ENCODE measurements at regions not wholly inside any gene's neighbourhood (a gene's known extent, or its start where the extent isn't known, plus 50 kb on each side); places are given as distances from the start of the nearest gene placed in this dataset.

DNA sequence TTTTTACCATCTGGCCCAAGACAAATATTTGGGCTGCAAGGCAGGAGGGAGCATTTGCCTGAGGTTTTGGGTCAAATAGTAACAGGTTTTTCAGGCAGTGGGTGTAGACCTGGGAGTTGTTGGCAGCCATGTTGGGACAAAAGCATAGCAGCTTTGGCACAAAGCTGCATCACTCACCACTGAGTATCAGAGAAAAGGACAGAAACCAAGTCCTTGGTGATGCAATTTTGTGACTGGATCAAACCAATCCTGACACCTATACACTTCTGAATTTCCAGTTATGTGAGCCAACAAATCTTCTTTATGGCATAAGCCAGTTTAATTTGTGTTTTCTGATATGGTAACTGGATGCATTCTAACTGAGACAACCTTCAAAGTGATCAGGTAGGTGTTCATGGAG is 144.8 kb upstream of the KRR1 start:
- H3K9me3 Mint-ChIP-seq (ENCODE audit: unreplicated experiment): no peaks in the 10 kb centered on the region
- BruUV-seq (replicated peaks): no TSS peak
- no peaks in the 10 kb centered on the region for H3K36me3 Mint-ChIP-seq (ENCODE audit: insufficient read depth, unreplicated experiment)
- CTCF ChIA-PET: no interaction called here
- no peaks in the 10 kb centered on the region for H3K9me3 ChIP-seq
- no peaks in the 10 kb centered on the region for H3K4me1 Mint-ChIP-seq (ENCODE audit: low read depth, unreplicated experiment)
- no peak for DNase-seq
- intact Hi-C loops (cut with micrococcal nuclease; ENCODE audit: unreplicated experiment): no loop called here
- TF ChIP-seq, protein P1, sequence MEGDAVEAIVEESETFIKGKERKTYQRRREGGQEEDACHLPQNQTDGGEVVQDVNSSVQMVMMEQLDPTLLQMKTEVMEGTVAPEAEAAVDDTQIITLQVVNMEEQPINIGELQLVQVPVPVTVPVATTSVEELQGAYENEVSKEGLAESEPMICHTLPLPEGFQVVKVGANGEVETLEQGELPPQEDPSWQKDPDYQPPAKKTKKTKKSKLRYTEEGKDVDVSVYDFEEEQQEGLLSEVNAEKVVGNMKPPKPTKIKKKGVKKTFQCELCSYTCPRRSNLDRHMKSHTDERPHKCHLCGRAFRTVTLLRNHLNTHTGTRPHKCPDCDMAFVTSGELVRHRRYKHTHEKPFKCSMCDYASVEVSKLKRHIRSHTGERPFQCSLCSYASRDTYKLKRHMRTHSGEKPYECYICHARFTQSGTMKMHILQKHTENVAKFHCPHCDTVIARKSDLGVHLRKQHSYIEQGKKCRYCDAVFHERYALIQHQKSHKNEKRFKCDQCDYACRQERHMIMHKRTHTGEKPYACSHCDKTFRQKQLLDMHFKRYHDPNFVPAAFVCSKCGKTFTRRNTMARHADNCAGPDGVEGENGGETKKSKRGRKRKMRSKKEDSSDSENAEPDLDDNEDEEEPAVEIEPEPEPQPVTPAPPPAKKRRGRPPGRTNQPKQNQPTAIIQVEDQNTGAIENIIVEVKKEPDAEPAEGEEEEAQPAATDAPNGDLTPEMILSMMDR (IDR thresholded peaks at IDR 0.05; ENCODE audit: insufficient read depth in 1 of 2, low read depth in 1 of 2, low read length in 1 of 2, severe bottlenecking in 1 of 2, unreplicated experiment in 1 of 2): no peak
- H3K27me3 ChIP-seq (replicated peaks; ENCODE audit: control insufficient read depth, insufficient read depth, low read length): no peaks in the 10 kb centered on the region
- H3K27ac Mint-ChIP-seq (ENCODE audit: unreplicated experiment): no peak overlapping the region
- no peaks in the 10 kb centered on the region for H3K36me3 ChIP-seq (ENCODE audit: control insufficient read depth, insufficient read depth, low read length)
- POLR2A ChIA-PET: no interaction called here
- H3K27me3 Mint-ChIP-seq (ENCODE audit: insufficient read depth, unreplicated experiment): no peaks in the 10 kb centered on the region
- no peak overlapping the region for H3K4me3 ChIP-seq (ENCODE audit: low read depth, low read length)
- H3K4me1 ChIP-seq: no peaks in the 10 kb centered on the region; the same call in 1 of the 2 replicates
- no peak overlapping the region for H3K4me3 Mint-ChIP-seq (ENCODE audit: unreplicated experiment)

DNA sequence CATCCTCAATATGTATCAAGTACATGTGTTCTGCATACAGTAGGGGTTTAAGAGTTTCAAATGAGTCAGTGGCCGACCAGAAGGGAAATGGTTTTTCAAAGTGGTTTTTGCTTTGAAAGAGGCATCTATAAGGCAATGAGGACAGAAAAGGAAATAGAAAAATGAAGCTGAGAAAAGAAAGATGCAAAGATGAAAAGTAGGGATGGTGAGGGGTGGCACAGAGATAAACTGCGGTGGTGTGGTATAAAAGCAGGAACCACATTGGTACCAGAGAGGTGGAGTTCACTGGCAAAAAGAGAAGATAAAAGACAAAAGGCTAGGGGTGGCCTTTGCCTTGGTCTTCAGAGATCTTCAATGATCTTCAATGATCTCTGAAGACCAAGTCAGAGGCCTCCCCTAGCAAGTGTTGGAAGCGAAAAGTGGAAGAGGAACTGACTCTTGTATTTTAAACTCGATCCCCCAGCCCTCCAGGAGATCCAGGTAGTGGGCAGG is 144.0 kb upstream of the KRR1 start:
- H3K27me3 ChIP-seq (replicated peaks; ENCODE audit: control insufficient read depth, insufficient read depth, low read length): no peaks in the 10 kb centered on the region
- H3K27ac Mint-ChIP-seq (ENCODE audit: unreplicated experiment): no peak overlapping the region
- no peak for DNase-seq
- no TSS peak for BruUV-seq (replicated peaks)
- no peak overlapping the region for H3K4me3 Mint-ChIP-seq (ENCODE audit: unreplicated experiment)
- TF ChIP-seq, protein P1 (IDR thresholded peaks at IDR 0.05; ENCODE audit: insufficient read depth in 1 of 2, low read depth in 1 of 2, low read length in 1 of 2, severe bottlenecking in 1 of 2, unreplicated experiment in 1 of 2): no peak
- no peaks in the 10 kb centered on the region for H3K4me1 Mint-ChIP-seq (ENCODE audit: low read depth, unreplicated experiment)
- no peaks in the 10 kb centered on the region for H3K9me3 ChIP-seq
- no peaks in the 10 kb centered on the region for H3K36me3 Mint-ChIP-seq (ENCODE audit: insufficient read depth, unreplicated experiment)
- H3K4me1 ChIP-seq: no peaks in the 10 kb centered on the region; the same call in 1 of the 2 replicates
- ChIA-PET POLR2A (no interaction called here), CTCF (no interaction called here)
- H3K4me3 ChIP-seq (ENCODE audit: low read depth, low read length): no peak overlapping the region
- intact Hi-C loops (cut with micrococcal nuclease; ENCODE audit: unreplicated experiment): no loop called here
- no peaks in the 10 kb centered on the region for H3K27me3 Mint-ChIP-seq (ENCODE audit: insufficient read depth, unreplicated experiment)
- H3K36me3 ChIP-seq (ENCODE audit: control insufficient read depth, insufficient read depth, low read length): no peaks in the 10 kb centered on the region
- no peaks in the 10 kb centered on the region for H3K9me3 Mint-ChIP-seq (ENCODE audit: unreplicated experiment)

DNA sequence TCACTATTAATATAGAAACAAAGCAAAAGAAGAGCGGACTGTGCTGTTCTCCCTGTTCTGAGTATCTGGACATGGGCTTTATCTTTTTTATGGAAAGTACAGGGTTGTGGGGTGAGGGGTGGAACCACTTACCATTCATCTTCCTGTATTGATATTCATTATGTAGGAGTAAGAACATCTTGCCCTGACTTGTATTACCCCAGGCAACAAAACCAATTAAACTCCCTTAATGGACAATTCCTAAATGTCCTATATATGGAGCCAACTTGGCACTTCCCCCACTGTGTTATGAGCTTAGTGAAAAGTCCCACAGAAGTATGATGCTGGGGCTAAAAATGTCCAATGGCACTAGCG is 139.9 kb upstream of the KRR1 start:
- Histone ChIP-seq H3K9me3 (no peaks in the 10 kb centered on the region), H3K27me3 (replicated peaks; ENCODE audit: control insufficient read depth, insufficient read depth, low read length) (no peaks in the 10 kb centered on the region), H3K4me1 (no peaks in the 10 kb centered on the region), H3K36me3 (ENCODE audit: control insufficient read depth, insufficient read depth, low read length) (no peaks in the 10 kb centered on the region), H3K4me3 (ENCODE audit: low read depth, low read length) (no peak overlapping the region)
- TF ChIP-seq, protein P1 (IDR thresholded peaks at IDR 0.05; ENCODE audit: insufficient read depth in 1 of 2, low read depth in 1 of 2, low read length in 1 of 2, severe bottlenecking in 1 of 2, unreplicated experiment in 1 of 2): no peak
- no peak overlapping the region for H3K27ac Mint-ChIP-seq (ENCODE audit: unreplicated experiment)
- H3K4me3 Mint-ChIP-seq (ENCODE audit: unreplicated experiment): no peak overlapping the region
- H3K4me1 Mint-ChIP-seq (ENCODE audit: low read depth, unreplicated experiment): no peaks in the 10 kb centered on the region
- intact Hi-C loops (cut with micrococcal nuclease; ENCODE audit: unreplicated experiment): no loop called here
- CTCF ChIA-PET: no interaction called here
- POLR2A ChIA-PET: no interaction called here
- no peaks in the 10 kb centered on the region for H3K27me3 Mint-ChIP-seq (ENCODE audit: insufficient read depth, unreplicated experiment)
- no peaks in the 10 kb centered on the region for H3K36me3 Mint-ChIP-seq (ENCODE audit: insufficient read depth, unreplicated experiment)
- DNase-seq: no peak
- no TSS peak for BruUV-seq (replicated peaks)
- no peaks in the 10 kb centered on the region for H3K9me3 Mint-ChIP-seq (ENCODE audit: unreplicated experiment)
